GM12864 (cell line): ENCODE measurements at regions not wholly inside any gene's neighbourhood (a gene's known extent, or its start where the extent isn't known, plus 50 kb on each side); places are given as distances from the start of the nearest gene placed in this dataset.

ENCODE experiments used
- DNase-seq: peaks from one replicate; pipeline ENCODE4 v3.0.0-alpha.2; 2011; ENCODE audit warnings: low read depth
- H3K4me3 ChIP-seq: 2 replicates; pipeline ENCODE4 v1.5.1; 2011; ENCODE audit warnings: mild to moderate bottlenecking, low read depth, low read length, control low read depth
- TF ChIP-seq, protein P1 (sequence below): IDR thresholded peaks from 2 replicates; pipeline ENCODE4 v1.5.1; 2011; ENCODE audit warnings: low read depth, mild to moderate bottlenecking, moderate library complexity, low read length, control low read depth, inconsistent platforms; ENCODE audit errors: missing control alignments

DNA sequence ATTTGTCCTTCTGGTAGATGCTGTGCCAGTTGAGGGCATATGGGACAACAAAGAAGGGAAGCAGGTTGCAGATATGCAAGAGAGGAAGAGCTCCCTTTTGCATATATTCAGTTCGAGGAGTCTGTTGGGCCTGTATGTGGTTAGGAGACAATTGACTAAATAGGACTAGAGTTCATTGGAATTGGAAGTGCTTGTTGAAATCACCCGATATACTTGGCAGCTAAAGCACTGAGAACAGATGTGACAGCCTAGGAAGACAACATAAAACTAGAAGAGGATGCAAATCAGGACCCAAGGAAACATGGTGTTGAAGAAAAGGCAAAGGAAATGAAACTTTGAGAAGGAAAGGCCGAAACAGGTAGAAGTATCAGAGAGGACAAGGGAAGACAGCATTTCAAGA is 215.2 kb upstream of the P2RY1 start:
- DNase-seq, result no peak
- TF ChIP-seq, protein P1, sequence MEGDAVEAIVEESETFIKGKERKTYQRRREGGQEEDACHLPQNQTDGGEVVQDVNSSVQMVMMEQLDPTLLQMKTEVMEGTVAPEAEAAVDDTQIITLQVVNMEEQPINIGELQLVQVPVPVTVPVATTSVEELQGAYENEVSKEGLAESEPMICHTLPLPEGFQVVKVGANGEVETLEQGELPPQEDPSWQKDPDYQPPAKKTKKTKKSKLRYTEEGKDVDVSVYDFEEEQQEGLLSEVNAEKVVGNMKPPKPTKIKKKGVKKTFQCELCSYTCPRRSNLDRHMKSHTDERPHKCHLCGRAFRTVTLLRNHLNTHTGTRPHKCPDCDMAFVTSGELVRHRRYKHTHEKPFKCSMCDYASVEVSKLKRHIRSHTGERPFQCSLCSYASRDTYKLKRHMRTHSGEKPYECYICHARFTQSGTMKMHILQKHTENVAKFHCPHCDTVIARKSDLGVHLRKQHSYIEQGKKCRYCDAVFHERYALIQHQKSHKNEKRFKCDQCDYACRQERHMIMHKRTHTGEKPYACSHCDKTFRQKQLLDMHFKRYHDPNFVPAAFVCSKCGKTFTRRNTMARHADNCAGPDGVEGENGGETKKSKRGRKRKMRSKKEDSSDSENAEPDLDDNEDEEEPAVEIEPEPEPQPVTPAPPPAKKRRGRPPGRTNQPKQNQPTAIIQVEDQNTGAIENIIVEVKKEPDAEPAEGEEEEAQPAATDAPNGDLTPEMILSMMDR, result no peak
- no peak overlapping the region for H3K4me3 ChIP-seq

DNA sequence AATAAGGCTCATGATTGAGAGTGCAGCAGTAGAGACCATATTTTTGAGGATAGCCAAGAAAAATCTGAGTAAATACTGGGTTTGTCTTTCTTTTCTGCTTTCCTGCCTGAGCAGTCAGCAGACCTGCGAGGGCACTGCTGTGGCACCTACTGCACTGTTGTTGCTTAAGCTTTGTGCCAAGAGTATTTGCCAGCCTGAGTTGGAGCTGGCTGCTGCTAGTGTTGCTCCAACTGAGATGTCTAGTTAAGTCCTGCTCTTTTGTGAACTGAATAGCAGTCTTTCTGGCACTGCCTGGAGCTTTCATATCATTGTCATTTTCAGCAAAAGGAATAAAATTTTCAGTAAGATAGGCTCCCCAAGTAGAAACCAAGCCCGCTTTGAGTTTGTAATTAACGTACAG is 214.5 kb upstream of the P2RY1 start:
- TF ChIP-seq, protein P1, result no peak
- DNase-seq, result no peak
- H3K4me3 ChIP-seq, result no peak overlapping the region

DNA sequence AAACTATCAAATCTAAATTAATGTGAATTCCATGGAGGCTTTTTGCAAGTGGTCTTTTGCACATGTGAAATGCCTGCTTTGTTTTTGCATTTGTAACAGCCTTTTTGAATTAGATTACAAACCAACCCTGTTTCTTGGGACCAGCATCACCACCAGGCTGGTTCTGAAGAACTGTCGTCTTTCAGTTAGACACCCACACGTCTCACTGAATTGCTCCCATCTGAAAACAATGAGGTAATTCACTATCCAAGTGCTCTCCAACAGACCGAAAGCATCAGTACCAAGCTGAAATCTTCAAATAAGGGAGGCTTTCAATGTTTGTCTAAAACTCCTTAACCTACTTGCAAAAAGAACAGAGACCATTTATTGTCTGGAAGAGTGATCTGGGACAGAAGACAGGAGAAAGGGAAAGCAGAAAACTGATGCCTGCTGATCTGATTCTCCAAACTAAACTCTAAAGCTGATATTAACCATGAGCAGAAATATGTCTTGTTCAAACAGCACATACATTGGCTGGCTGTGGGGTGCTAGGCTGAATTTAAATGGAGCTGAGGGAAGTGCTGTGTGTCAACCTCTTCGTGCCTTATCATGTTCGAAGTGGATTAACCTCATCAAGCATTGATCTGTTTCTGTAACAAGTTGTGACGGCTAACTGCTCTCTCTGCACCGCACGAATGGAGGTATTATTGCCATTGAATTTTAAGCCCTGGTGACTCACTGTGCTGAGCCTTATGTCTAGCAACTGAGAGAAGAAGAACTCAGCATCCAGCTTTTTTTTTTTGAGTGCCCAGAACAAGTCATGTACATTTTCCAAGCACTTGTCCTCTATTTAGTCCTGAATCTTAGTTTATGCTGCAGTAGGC is 213.7 kb upstream of the P2RY1 start:
- DNase-seq, result no peak
- TF ChIP-seq, protein P1, result no peak
- no peak overlapping the region for H3K4me3 ChIP-seq

DNA sequence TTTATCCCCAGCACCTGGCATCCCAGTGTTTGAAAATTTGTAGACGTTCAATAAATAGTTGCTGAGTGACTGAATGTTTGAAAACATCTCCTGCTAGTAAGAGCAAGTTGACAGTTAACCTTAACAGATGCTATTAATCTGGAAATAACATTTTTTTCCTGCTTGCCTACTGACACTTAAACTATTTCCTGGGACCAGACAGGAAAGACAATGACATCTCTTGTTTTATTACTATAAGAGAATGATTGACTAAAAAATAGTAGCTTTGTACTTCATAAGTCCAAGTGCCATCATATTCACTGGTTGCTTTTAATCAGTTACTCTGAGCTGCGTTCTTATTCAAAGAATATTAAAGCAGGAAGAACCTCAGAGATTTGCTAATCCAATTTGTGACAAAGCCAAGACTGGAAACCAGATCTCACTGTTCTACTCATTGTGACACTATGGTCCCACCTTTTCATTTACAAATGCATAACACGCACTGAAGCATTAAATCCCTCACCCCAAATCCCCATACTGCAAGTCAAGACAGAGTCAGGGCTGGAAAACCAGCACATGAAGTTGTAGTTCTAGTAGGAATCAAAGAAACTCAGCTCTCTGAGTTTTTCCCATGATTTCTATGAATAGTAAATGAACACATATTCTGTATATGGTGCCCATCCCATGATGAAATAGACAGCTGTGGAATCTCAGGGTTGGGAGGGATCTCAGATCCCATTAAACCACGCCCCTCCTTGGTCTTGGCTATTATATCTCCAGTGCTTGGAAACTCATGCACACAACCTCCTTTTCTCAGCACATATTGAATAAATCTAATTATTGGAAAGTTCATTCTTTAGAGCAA is 212.7 kb upstream of the P2RY1 start:
- DNase-seq, result no peak
- TF ChIP-seq, protein P1, result no peak
- H3K4me3 ChIP-seq, result no peak overlapping the region

DNA sequence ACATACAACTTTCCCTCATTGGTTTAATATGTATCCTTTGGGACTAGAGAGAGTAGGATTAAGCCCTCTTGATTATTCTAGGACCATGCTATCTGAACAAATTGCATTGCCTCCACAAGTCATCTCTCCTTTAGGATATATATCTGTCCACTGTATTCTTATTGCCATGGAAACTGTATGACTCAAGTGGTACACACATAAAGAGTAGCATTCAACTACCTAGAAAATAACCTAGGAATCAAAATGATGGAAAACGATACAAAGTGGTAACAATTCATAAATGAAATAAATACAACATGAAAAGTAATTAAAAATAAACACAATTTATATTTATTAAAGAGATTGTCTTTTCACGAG is 212.1 kb upstream of the P2RY1 start:
- DNase-seq, result no peak
- TF ChIP-seq, protein P1, result no peak
- H3K4me3 ChIP-seq, result no peak overlapping the region

DNA sequence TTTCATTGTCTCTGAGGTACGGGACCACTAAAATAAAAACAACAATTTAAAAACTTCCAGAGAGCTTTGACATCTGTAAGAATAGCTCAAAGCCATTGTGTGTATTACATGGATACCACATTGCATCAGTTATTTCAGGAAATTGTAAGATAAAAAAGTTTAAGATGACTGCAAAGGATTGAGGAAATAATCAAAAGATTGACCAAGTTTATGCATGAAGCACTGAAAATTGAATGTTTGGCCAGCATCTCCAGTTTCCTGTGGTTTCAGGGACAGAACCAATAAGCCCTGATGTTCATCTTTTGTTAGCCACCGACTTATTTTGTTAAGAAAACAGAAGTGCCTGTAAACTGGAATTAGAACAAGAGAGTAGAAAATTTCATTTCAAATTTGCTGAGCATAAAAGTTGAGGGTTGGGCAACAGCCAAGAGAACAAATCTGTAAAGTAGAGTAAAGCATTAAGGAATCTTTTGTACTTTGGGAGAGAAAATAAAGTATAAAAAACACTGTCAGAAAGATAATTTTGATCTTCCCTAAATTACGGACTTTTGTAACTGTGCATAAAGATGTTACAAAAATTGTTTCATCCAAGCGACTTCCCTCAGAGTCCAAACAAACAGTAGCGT is 211.5 kb upstream of the P2RY1 start:
- H3K4me3 ChIP-seq, result no peak overlapping the region
- no peak for DNase-seq
- TF ChIP-seq, protein P1, result no peak
